ENCODE measurements at regions not wholly inside any gene's neighbourhood (a gene's known extent, or its start where the extent isn't known, plus 50 kb on each side); places are given as distances from the start of the nearest gene placed in this dataset.

- DNase-seq (no peak), ATAC-seq (no peak)
- no peak for TF ChIP-seq POLR2A (IDR thresholded peaks at IDR 0.05)
- no peak for TF ChIP-seq CTCF (IDR thresholded peaks at IDR 0.05)
- Histone ChIP-seq H3K4me1 (no peaks in the 10 kb centered on the region), H3K27me3 (peaks cover 0 to 2% (median 0%) of the 10 kb centered on the region in 9 donors), H3K27ac (no peak overlapping the region), H3K4me3 (no peak overlapping the region), H3K36me3 (no peaks in the 10 kb centered on the region), H3K9me3 (peaks cover 0 to 35% (median 22%) of the 10 kb centered on the region in 12 donors)
- WGBS, 4 donors: 34 to 44% (median 39%) methylated on average over 4 of the region's 4 CpGs
- intact Hi-C loops (cut with DNase I): no loop called here
These were observed 62.0 kb upstream of the CLMN start for GRCh38 chr14:95381726-95382125.

- 80 to 88% (median 85%) methylated on average over 5 of the region's 5 CpGs for WGBS, 4 donors
- Histone ChIP-seq H3K27me3 (peaks cover 0 to 3% (median 0%) of the 10 kb centered on the region in 9 donors), H3K4me1 (no peaks in the 10 kb centered on the region), H3K27ac (no peak overlapping the region), H3K4me3 (no peak overlapping the region), H3K9me3 (peaks cover 0 to 35% (median 22%) of the 10 kb centered on the region in 12 donors), H3K36me3 (no peaks in the 10 kb centered on the region)
- intact Hi-C loops (cut with DNase I): no loop called here
- ATAC-seq: no peak
- DNase-seq: no peak
- TF ChIP-seq POLR2A (IDR thresholded peaks at IDR 0.05): no peak
- no peak for TF ChIP-seq CTCF (IDR thresholded peaks at IDR 0.05)
These were observed 60.8 kb upstream of the CLMN start for GRCh38 chr14:95380350-95381042.

- Histone ChIP-seq H3K27me3 (peaks cover 0 to 3% (median 0%) of the 10 kb centered on the region in 9 donors), H3K4me3 (no peak overlapping the region), H3K4me1 (no peaks in the 10 kb centered on the region), H3K9me3 (peaks cover 0 to 35% (median 22%) of the 10 kb centered on the region in 12 donors), H3K36me3 (no peaks in the 10 kb centered on the region), H3K27ac (no peak overlapping the region)
- no peak for TF ChIP-seq POLR2A (IDR thresholded peaks at IDR 0.05)
- TF ChIP-seq CTCF (IDR thresholded peaks at IDR 0.05): no peak
- intact Hi-C loops (cut with DNase I): no loop called here
- ATAC-seq (no peak), DNase-seq (no peak)
These were observed 59.9 kb upstream of the CLMN start for GRCh38 chr14:95379634-95380033.

GRCh38 chr14:95375539-95376109, 55.9 kb upstream of the CLMN start:
- Histone ChIP-seq H3K27me3 (peaks cover 0 to 3% (median 0%) of the 10 kb centered on the region in 9 donors), H3K9me3 (peaks cover 0 to 28% (median 18%) of the 10 kb centered on the region in 12 donors), H3K36me3 (no peaks in the 10 kb centered on the region), H3K4me1 (no peaks in the 10 kb centered on the region), H3K27ac (no peak overlapping the region), H3K4me3 (no peak overlapping the region)
- 57 to 67% (median 57%) methylated on average over 7 of the region's 7 CpGs for WGBS, 4 donors
- intact Hi-C loops (cut with DNase I): no loop called here
- ATAC-seq: no peak
- DNase-seq: no peak
- TF ChIP-seq CTCF (IDR thresholded peaks at IDR 0.05) (no peak), POLR2A (IDR thresholded peaks at IDR 0.05) (no peak)
